RKO (cell line): ENCODE measurements at regions not wholly inside any gene's neighbourhood (a gene's known extent, or its start where the extent isn't known, plus 50 kb on each side); places are given as distances from the start of the nearest gene placed in this dataset.

ENCODE experiments used
- DNase-seq: peaks from one replicate; pipeline ENCODE4 v3.0.0-alpha.2; 2016; ENCODE audit warnings: low spot score

DNA sequence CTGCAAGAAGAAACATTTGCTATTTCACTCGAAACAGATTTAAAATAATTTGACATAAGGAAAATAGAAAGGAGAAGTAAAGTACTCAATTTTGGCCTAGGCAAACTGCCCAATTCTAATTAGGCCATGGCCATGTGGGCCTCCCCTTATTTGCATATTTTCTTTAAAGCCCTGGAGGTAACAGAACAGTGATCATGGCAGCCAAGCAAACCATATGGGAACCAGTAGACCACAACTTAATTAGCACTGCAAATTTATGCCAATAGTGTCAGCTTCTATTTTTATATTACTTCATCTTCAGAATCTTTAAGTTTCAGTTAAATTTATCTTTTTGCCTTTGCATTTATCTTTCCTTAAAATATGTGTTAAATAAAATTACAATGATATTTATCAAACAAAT, 63.3 kb upstream of the THSD7A start:
- DNase-seq: no peak

GRCh38 chr7:11896663-11897062, 64.7 kb upstream of the THSD7A start:
- no peak for DNase-seq

DNA sequence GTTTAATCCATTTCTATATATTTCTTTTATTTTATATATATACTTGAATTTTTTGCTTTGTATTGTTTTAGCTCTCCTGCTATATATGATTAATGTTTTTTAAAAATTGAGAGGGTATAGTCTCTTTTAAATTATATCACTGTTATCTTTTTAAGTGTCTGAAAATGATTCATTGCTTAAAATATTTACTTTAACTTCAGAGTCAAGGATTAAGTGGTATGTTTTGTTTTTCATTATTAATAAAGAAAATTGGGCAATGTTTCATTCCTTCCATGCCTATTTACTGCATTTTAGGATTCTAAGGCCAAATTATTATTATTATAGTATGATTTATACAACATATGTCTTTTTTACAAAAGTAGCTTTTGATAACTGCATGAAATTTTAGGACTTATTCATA, 67.2 kb upstream of the THSD7A start:
- DNase-seq: no peak

GRCh38 chr7:11910253-11910652, 78.3 kb upstream of the THSD7A start:
- no peak for DNase-seq

- DNase-seq: no peak
These were observed 79.9 kb upstream of the THSD7A start for GRCh38 chr7:11911900-11912299.

GRCh38 chr7:11914645-11915044, 82.6 kb upstream of the THSD7A start:
- no peak for DNase-seq

- no peak for DNase-seq
These were observed 91.5 kb upstream of the THSD7A start for GRCh38 chr7:11923376-11923930.

GRCh38 chr7:11931307-11931706, 99.3 kb upstream of the THSD7A start:
- no peak for DNase-seq

DNA sequence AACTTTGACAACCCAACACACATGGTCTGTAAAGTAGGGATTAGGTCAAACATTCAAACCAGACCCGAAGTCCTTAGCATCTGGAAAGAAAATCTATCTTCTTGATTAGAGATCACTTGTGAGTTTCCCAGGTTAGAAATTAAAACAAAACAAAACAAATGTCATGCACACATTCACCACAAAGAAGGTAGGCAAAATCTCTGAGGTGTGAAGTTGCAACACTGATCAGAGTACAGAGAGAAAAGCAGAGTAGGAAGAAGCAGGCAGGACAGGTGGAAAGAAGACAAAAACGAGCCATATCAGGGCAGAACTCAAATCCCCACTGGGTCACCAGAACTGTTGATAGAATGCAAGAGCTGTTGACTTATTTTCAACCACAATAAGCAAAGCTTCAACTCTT, 102.8 kb upstream of the THSD7A start:
- no peak for DNase-seq

- peak; percentile 2 for DNase-seq
These were observed 103.9 kb upstream of the THSD7A start for GRCh38 chr7:11935905-11936304.

DNA sequence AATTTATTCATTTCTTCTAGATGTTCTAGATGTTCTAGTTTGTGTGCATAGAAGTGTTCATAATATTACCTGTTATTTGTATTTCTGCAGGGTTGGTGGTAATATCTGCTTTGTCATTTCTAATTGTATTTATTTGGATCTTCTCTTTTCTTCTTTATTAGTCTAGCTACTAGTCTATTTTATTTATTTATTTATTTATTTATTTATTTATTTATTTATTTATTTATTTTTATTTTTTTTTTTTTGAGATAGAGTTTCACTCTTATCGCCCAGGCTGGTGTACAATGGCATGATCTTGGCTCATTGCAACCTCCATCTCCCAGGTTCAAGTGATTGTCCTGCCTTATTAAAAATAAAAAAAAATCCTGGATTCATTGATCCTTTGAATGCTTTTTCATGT, 114.8 kb upstream of the THSD7A start:
- no peak for DNase-seq

- no peak for DNase-seq
These were observed 118.3 kb upstream of the THSD7A start for GRCh38 chr7:11950281-11950680.

- no peak for DNase-seq
These were observed 118.9 kb upstream of the THSD7A start for GRCh38 chr7:11950942-11951341.

GRCh38 chr7:11951909-11952308, 119.9 kb upstream of the THSD7A start:
- no peak for DNase-seq

DNA sequence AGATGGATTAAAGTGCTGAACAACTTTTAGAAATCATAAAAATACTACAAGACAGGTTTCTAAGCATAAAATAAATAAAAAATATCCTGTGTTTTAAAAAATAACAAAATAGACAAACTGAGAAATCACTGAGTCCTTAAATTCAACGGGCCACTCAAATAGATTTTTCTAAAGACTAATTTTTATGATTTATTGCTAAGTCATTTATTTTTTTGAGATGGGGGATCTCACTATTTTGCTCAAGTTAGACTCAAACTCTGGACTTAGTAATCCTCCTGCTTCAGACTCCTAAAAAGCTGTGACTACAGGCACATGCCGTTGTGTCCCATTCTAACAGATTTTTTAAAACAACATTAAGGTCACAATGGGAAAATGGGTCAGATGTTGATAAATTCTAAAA, 121.0 kb upstream of the THSD7A start:
- DNase-seq: no peak

DNA sequence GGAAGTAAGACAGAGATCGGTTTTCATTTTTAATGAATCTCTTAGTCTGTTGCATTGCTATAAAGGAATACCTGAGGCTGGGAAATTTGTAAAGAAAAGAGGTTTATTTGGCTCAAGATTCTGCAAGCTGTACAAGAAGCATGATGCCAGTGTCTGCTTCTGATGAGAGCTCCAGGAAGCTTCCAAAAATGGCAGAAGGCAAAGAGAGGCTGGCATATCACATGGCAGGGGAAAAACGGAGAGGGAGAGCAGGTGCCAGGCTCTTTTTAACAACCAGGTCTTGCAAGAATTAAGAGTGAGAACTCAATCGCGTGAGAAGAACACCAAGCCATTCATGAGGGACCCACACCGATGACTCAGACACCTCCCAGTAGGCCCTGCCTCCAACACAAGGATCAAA, 125.0 kb upstream of the THSD7A start:
- DNase-seq: no peak

DNA sequence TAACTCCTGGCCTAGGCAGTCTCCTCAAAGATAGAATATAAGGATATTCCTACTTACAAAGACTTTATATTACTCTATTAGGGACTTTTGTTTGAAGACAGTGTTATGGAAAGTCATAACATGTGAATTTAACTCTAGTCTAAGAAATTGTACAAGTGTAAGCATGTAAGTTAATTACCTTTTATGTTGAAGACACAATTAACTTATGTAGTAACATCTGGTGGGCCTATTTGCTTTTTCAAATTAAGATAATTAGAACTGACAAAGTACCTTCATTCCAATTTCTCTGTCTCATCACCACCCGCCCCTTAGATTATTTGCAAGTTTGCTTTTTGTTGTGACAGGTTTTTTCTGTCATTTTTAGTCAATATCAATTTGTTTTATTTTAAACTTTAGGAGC, 126.0 kb upstream of the THSD7A start:
- DNase-seq: no peak

- no peak for DNase-seq
These were observed 127.1 kb upstream of the THSD7A start for GRCh38 chr7:11959121-11959520.

- DNase-seq: no peak
These were observed 128.6 kb upstream of the THSD7A start for GRCh38 chr7:11960621-11961020.

- no peak for DNase-seq
These were observed 137.6 kb upstream of the THSD7A start for GRCh38 chr7:11969643-11970042.

DNA sequence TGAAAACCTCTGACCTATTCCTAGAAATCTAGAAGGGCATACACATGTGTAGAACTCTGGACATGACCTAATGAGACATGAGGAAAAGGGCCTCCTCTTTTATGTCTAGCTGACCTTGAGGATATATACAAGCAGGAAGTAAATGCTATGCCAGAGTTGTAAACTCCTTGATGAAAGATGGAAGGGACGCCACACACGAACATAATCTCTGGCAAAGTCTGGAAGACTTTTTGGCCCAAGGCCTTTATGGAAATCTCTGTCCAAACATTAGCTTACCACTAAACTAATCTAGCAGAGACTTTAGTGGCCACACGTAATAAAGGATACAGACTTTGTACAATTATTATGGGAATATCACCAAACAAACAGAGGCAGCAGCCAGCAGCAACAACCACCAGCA, 138.1 kb upstream of the THSD7A start:
- no peak for DNase-seq

DNA sequence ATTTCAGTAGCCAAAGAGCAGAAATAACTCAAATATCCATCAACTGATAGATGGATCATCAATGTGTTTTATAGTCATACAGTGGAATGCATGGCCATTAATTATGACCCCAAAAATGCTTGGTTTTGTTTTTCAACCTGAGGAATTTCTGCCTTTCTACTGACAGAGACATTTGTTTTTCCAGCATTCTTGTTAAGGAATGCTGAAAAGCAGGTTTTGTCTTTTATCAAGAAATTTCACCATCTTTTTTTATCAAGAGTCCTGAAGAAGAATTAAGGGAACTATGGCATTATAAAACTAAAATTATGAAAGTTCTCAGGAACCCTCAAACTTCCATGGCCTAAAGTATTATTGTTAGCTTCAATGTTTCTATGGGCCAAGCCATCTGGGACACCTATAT, 153.4 kb upstream of the THSD7A start:
- no peak for DNase-seq

GRCh38 chr7:11985971-11986370, 154.0 kb upstream of the THSD7A start:
- no peak for DNase-seq

DNA sequence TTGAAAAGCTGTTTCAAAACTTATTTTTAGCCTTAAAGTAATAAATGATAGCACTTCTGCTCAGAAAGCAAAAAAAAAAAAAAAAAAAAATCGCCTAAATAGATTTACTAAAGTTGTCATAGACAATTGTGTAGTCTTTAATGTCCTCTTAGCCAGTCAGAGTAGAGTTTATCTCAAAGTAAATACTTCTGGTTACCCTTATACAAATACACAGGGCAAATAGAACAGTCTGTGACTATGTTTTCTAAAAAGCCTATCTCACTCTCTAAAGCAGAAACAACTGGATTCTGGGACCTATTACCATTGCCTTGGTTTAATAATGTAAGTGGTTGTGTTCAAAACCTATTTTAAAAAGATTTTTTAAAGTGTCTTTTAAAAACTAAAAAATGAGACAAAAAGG, 156.2 kb upstream of the THSD7A start:
- no peak for DNase-seq

- no peak for DNase-seq
These were observed 170.4 kb upstream of the THSD7A start for GRCh38 chr7:12002428-12002827.
